ENCODE measurements at regions not wholly inside any gene's neighbourhood (a gene's known extent, or its start where the extent isn't known, plus 50 kb on each side); places are given as distances from the start of the nearest gene placed in this dataset.
"Not testable (repeated sequence)": the region's sequence is repeated elsewhere in the genome, so short reads cannot be mapped to it uniquely, and the experiment has no call there.

- no peak for DNase-seq (ENCODE audit: low spot score)
These were observed 75.1 kb downstream of the HAUS1 start for GRCh38 chr18:46179306-46179705.

GRCh38 chr18:46182633-46183358 is 78.6 kb downstream of the HAUS1 start:
- DNase-seq (ENCODE audit: low spot score), result no peak

GRCh38 chr18:46184296-46184695 is 80.1 kb downstream of the HAUS1 start:
- not testable (repeated sequence) for DNase-seq (ENCODE audit: low spot score)

GRCh38 chr18:46184727-46185126 is 80.5 kb downstream of the HAUS1 start:
- DNase-seq (ENCODE audit: low spot score), result no peak

- no peak for DNase-seq (ENCODE audit: low spot score)
These were observed 86.5 kb downstream of the HAUS1 start for GRCh38 chr18:46190667-46191066.

- no peak for DNase-seq (ENCODE audit: low spot score)
These were observed 92.5 kb downstream of the HAUS1 start for GRCh38 chr18:46196627-46197243.

GRCh38 chr18:46199515-46200147 is 95.4 kb downstream of the HAUS1 start:
- no peak for DNase-seq (ENCODE audit: low spot score)

- not testable (repeated sequence) for DNase-seq (ENCODE audit: low spot score)
These were observed 96.2 kb downstream of the HAUS1 start for GRCh38 chr18:46200178-46201055.

GRCh38 chr18:46204143-46204542 is 100.0 kb downstream of the HAUS1 start:
- DNase-seq (ENCODE audit: low spot score), result no peak

GRCh38 chr18:46207985-46208384 is 103.8 kb downstream of the HAUS1 start:
- no peak for DNase-seq (ENCODE audit: low spot score)

GRCh38 chr18:46209161-46209560 is 105.0 kb downstream of the HAUS1 start:
- no peak for DNase-seq (ENCODE audit: low spot score)

- no peak for DNase-seq (ENCODE audit: low spot score)
These were observed 107.6 kb downstream of the HAUS1 start for GRCh38 chr18:46211816-46212215.

GRCh38 chr18:46212398-46212797 is 108.2 kb downstream of the HAUS1 start:
- DNase-seq (ENCODE audit: low spot score), result no peak

- DNase-seq (ENCODE audit: low spot score), result no peak
These were observed 109.1 kb downstream of the HAUS1 start for GRCh38 chr18:46213295-46213694.

GRCh38 chr18:46214435-46214834 is 110.2 kb downstream of the HAUS1 start:
- DNase-seq (ENCODE audit: low spot score), result no peak

GRCh38 chr18:46215902-46216723 is 111.9 kb downstream of the HAUS1 start:
- DNase-seq (ENCODE audit: low spot score), result no peak

- DNase-seq (ENCODE audit: low spot score), result no peak
These were observed 115.9 kb downstream of the HAUS1 start for GRCh38 chr18:46220116-46220515.

- no peak for DNase-seq (ENCODE audit: low spot score)
These were observed 117.9 kb downstream of the HAUS1 start for GRCh38 chr18:46222093-46222492.

- DNase-seq (ENCODE audit: low spot score), result no peak
These were observed 118.7 kb downstream of the HAUS1 start for GRCh38 chr18:46222710-46223360.

GRCh38 chr18:46224181-46224775 is 120.1 kb downstream of the HAUS1 start:
- no peak for DNase-seq (ENCODE audit: low spot score)

Measured in mucosa of gallbladder (tissue), 1 donor.